ENCODE measurements at regions not wholly inside any gene's neighbourhood (a gene's known extent, or its start where the extent isn't known, plus 50 kb on each side); places are given as distances from the start of the nearest gene placed in this dataset.
"Not testable (repeated sequence)": the region's sequence is repeated elsewhere in the genome, so short reads cannot be mapped to it uniquely, and the experiment has no call there.

DNA sequence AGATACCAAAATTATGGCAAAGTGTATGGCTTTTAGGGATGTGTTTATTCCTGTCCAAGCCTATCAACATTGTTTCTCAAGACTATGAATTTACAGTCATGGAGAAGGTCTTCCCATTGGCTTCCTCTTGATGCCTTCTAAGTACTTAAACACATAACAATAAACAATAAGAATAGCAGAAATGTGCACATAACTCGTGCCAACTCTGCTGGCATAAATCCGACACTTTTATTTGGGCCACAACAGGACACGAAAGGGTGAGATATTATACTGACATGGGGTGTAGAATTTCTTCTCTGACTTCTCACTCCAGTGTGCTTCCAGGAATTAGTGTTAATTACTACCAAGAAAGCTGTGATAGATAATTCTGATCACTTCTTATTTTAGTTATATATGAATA lies 695.9 kb upstream of the SLC35B3 start:
- H3K4ac ChIP-seq (ENCODE audit: low read depth, low read length), result no peak overlapping the region
- H2AFZ ChIP-seq (ENCODE audit: insufficient read depth, low read length, poor library complexity), result no peak overlapping the region
- DNase-seq, result no peak
- H3K9me3 ChIP-seq (ENCODE audit: insufficient read depth, low read depth, low read length), result peaks cover 2% of the 10 kb centered on the region
- no peak overlapping the region for H3K23ac ChIP-seq (ENCODE audit: low read length)
- H3K14ac ChIP-seq (ENCODE audit: low read length), result no peak overlapping the region
- no peak overlapping the region for H2BK120ac ChIP-seq (ENCODE audit: insufficient read depth, low read length, poor library complexity)
- no peak overlapping the region for H2AK5ac ChIP-seq (ENCODE audit: low read length)
- H3K79me1 ChIP-seq (ENCODE audit: low read length), result no peaks in the 10 kb centered on the region
- no peak overlapping the region for H3K27ac ChIP-seq (ENCODE audit: low read depth, low read length)
- H3K4me1 ChIP-seq (ENCODE audit: control insufficient read depth in 1 of 2, insufficient read depth in 2 of 2, low read length in 2 of 2), result no peaks in the 10 kb centered on the region
- no peak overlapping the region for H3K9ac ChIP-seq (ENCODE audit: low read length)
- no peak overlapping the region for H3K4me3 ChIP-seq (ENCODE audit: low read depth, low read length)
- no peaks in the 10 kb centered on the region for H3K36me3 ChIP-seq (ENCODE audit: control insufficient read depth in 1 of 2, insufficient read depth in 2 of 2, low read length in 2 of 2)
- no peak overlapping the region for H2BK12ac ChIP-seq (ENCODE audit: low read length)
- no peak overlapping the region for H4K91ac ChIP-seq (ENCODE audit: low read depth, low read length)
- no peaks in the 10 kb centered on the region for H3K27me3 ChIP-seq (ENCODE audit: insufficient read depth, low read length)
- WGBS (ENCODE audit: extremely low coverage, insufficient coverage, insufficient read length), result no CpG with 5 or more reads among the region's 3 CpGs
- no peak overlapping the region for H2BK5ac ChIP-seq (ENCODE audit: low read depth, low read length, poor library complexity)
- no peak overlapping the region for H4K8ac ChIP-seq (ENCODE audit: low read depth, low read length)
- no peak overlapping the region for H4K12ac ChIP-seq (ENCODE audit: low read depth, low read length)
- H3K79me2 ChIP-seq (ENCODE audit: control insufficient read depth, insufficient read depth, low read length, poor library complexity), result no peaks in the 10 kb centered on the region
- no peak overlapping the region for H3K18ac ChIP-seq (ENCODE audit: low read length)
- H3K4me2 ChIP-seq (ENCODE audit: low read length), result no peak overlapping the region

DNA sequence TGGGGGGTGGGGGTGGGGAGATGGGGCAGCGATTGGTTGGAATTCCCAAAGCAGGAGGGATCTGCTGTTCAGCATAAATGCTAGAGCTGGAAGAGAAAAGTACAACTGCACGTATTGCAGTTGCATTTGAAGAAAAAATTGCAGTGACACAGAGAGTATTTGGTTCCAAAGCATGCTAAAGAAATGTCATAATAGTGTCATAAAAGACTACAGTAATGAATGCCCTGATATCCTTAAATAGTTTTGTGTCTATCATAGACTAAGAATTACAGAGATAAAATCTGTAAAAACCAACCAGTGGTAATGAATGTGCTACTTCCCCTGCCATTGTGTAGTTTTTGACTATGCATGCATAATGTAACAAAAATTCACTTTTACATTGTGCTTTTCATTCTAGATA lies 693.6 kb upstream of the SLC35B3 start:
- H2BK5ac ChIP-seq (ENCODE audit: low read depth, low read length, poor library complexity), result no peak overlapping the region
- no peak overlapping the region for H3K18ac ChIP-seq (ENCODE audit: low read length)
- no CpG with 5 or more reads among the region's 2 CpGs for WGBS (ENCODE audit: extremely low coverage, insufficient coverage, insufficient read length)
- H3K27ac ChIP-seq (ENCODE audit: low read depth, low read length), result no peak overlapping the region
- no peak overlapping the region for H3K9ac ChIP-seq (ENCODE audit: low read length)
- H3K4me3 ChIP-seq (ENCODE audit: low read depth, low read length), result no peak overlapping the region
- H3K14ac ChIP-seq (ENCODE audit: low read length), result no peak overlapping the region
- H3K9me3 ChIP-seq (ENCODE audit: insufficient read depth, low read depth, low read length), result peaks cover 2% of the 10 kb centered on the region
- no peak overlapping the region for H2BK120ac ChIP-seq (ENCODE audit: insufficient read depth, low read length, poor library complexity)
- no peak overlapping the region for H4K12ac ChIP-seq (ENCODE audit: low read depth, low read length)
- H2BK12ac ChIP-seq (ENCODE audit: low read length), result no peak overlapping the region
- H4K91ac ChIP-seq (ENCODE audit: low read depth, low read length), result no peak overlapping the region
- H3K4me2 ChIP-seq (ENCODE audit: low read length), result no peak overlapping the region
- H4K8ac ChIP-seq (ENCODE audit: low read depth, low read length), result no peak overlapping the region
- no peaks in the 10 kb centered on the region for H3K36me3 ChIP-seq (ENCODE audit: control insufficient read depth in 1 of 2, insufficient read depth in 2 of 2, low read length in 2 of 2)
- H2AK5ac ChIP-seq (ENCODE audit: low read length), result no peak overlapping the region
- no peaks in the 10 kb centered on the region for H3K79me2 ChIP-seq (ENCODE audit: control insufficient read depth, insufficient read depth, low read length, poor library complexity)
- peak; percentile 13 to 79 for DNase-seq
- no peaks in the 10 kb centered on the region for H3K79me1 ChIP-seq (ENCODE audit: low read length)
- no peaks in the 10 kb centered on the region for H3K4me1 ChIP-seq (ENCODE audit: control insufficient read depth in 1 of 2, insufficient read depth in 2 of 2, low read length in 2 of 2)
- H3K23ac ChIP-seq (ENCODE audit: low read length), result no peak overlapping the region
- no peak overlapping the region for H3K4ac ChIP-seq (ENCODE audit: low read depth, low read length)
- H3K27me3 ChIP-seq (ENCODE audit: insufficient read depth, low read length), result no peaks in the 10 kb centered on the region
- no peak overlapping the region for H2AFZ ChIP-seq (ENCODE audit: insufficient read depth, low read length, poor library complexity)

DNA sequence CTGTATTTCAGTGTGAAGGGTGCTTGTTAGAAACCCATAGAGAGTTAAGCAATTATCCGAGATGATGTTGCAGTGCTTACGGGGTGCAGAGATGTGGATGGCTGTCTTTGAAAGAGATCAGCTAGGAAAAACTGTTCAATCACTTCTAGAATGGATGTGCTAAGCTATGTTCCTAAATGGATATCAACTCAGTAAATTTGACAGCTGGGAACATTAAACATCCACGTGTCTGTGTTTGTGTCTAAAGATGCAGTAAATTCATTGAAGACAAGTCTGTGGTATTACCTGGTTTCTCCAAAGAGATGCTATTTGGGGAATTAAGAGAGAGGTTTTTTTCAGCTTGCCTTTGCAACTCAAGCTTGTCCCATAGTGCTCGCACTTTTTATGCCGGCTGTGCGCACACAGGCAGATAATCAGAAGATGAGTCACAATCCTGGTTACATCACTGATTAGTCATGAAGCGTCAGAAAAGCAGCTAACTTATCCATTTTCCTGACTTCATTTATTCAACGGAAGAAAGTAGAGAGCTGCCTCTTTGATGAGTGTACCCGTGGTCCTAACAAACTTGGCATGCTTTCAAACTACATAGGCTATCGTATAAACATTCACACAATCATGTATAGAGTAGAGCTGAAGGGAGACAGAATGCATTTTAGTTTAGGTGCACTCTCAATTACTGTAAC lies 691.7 kb upstream of the SLC35B3 start:
- no CpG with 5 or more reads among the region's 10 CpGs for WGBS (ENCODE audit: extremely low coverage, insufficient coverage, insufficient read length)
- Histone ChIP-seq H3K27me3 (ENCODE audit: insufficient read depth, low read length) (no peaks in the 10 kb centered on the region), H3K9me3 (ENCODE audit: insufficient read depth, low read depth, low read length) (peaks cover 2% of the 10 kb centered on the region), H3K27ac (ENCODE audit: low read depth, low read length) (no peak overlapping the region), H3K79me2 (ENCODE audit: control insufficient read depth, insufficient read depth, low read length, poor library complexity) (no peaks in the 10 kb centered on the region), H3K9ac (ENCODE audit: low read length) (no peak overlapping the region), H2BK12ac (ENCODE audit: low read length) (no peak overlapping the region), H3K4ac (ENCODE audit: low read depth, low read length) (no peak overlapping the region), H2BK120ac (ENCODE audit: insufficient read depth, low read length, poor library complexity) (no peak overlapping the region), H3K4me1 (ENCODE audit: control insufficient read depth in 1 of 2, insufficient read depth in 2 of 2, low read length in 2 of 2) (no peaks in the 10 kb centered on the region), H3K4me2 (ENCODE audit: low read length) (no peak overlapping the region), H3K18ac (ENCODE audit: low read length) (no peak overlapping the region), H2AFZ (ENCODE audit: insufficient read depth, low read length, poor library complexity) (no peak overlapping the region), H4K8ac (ENCODE audit: low read depth, low read length) (no peak overlapping the region), H3K14ac (ENCODE audit: low read length) (no peak overlapping the region), H2BK5ac (ENCODE audit: low read depth, low read length, poor library complexity) (no peak overlapping the region), H4K91ac (ENCODE audit: low read depth, low read length) (no peak overlapping the region), H3K79me1 (ENCODE audit: low read length) (no peaks in the 10 kb centered on the region), H4K12ac (ENCODE audit: low read depth, low read length) (no peak overlapping the region), H3K23ac (ENCODE audit: low read length) (no peak overlapping the region), H2AK5ac (ENCODE audit: low read length) (no peak overlapping the region), H3K36me3 (ENCODE audit: control insufficient read depth in 1 of 2, insufficient read depth in 2 of 2, low read length in 2 of 2) (no peaks in the 10 kb centered on the region), H3K4me3 (ENCODE audit: low read depth, low read length) (no peak overlapping the region)
- DNase-seq, result peak; percentile 80 to 98

DNA sequence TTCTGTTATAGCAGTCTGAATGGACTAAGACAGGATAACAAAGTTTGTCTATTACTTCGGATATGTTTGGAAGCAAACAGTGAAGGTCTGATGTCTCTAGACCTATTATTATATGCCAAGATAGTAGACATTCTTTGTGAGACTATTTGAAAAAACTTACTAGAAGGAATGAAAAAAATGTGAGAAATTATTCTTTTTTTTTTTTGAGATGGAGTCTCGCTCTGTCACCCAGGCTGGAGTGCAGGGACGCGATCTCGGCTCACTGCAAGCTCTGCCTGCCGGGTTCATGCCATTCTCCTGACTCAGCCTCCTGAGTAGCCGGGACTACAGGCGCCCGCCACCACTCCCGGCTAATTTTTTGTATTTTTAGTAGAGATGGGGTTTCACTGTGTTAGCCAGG lies 690.7 kb upstream of the SLC35B3 start:
- no CpG with 5 or more reads among the region's 10 CpGs for WGBS (ENCODE audit: extremely low coverage, insufficient coverage, insufficient read length)

More for the DNA sequence above, 690.7 kb upstream of the SLC35B3 start:
- H3K23ac ChIP-seq (ENCODE audit: low read length); H2BK120ac ChIP-seq (ENCODE audit: insufficient read depth, low read length, poor library complexity); H3K4ac ChIP-seq (ENCODE audit: low read depth, low read length); H3K4me3 ChIP-seq (ENCODE audit: low read depth, low read length); H3K18ac ChIP-seq (ENCODE audit: low read length); H3K27ac ChIP-seq (ENCODE audit: low read depth, low read length); H4K12ac ChIP-seq (ENCODE audit: low read depth, low read length); H4K91ac ChIP-seq (ENCODE audit: low read depth, low read length); H3K79me2 ChIP-seq (ENCODE audit: control insufficient read depth, insufficient read depth, low read length, poor library complexity); H4K8ac ChIP-seq (ENCODE audit: low read depth, low read length); H3K4me2 ChIP-seq (ENCODE audit: low read length); H3K9me3 ChIP-seq (ENCODE audit: insufficient read depth, low read depth, low read length); H2BK12ac ChIP-seq (ENCODE audit: low read length); H3K36me3 ChIP-seq (ENCODE audit: control insufficient read depth in 1 of 2, insufficient read depth in 2 of 2, low read length in 2 of 2); H2AK5ac ChIP-seq (ENCODE audit: low read length); H3K9ac ChIP-seq (ENCODE audit: low read length); H3K27me3 ChIP-seq (ENCODE audit: insufficient read depth, low read length); H3K4me1 ChIP-seq (ENCODE audit: control insufficient read depth in 1 of 2, insufficient read depth in 2 of 2, low read length in 2 of 2); H2AFZ ChIP-seq (ENCODE audit: insufficient read depth, low read length, poor library complexity); H2BK5ac ChIP-seq (ENCODE audit: low read depth, low read length, poor library complexity); H3K14ac ChIP-seq (ENCODE audit: low read length); H3K79me1 ChIP-seq (ENCODE audit: low read length): not testable (repeated sequence)
- DNase-seq, result peak; percentile 13 to 73
